ENCODE measurements at regions not wholly inside any gene's neighbourhood (a gene's known extent, or its start where the extent isn't known, plus 50 kb on each side); places are given as distances from the start of the nearest gene placed in this dataset.

- Mint-ChIP-seq H3K27ac (no peak overlapping the region), H3K4me3 (no peak overlapping the region), H3K36me3 (peaks cover 5% of the 10 kb centered on the region), H3K4me1 (ENCODE audit: low read depth in 2 of 2) (no peaks in the 10 kb centered on the region), H3K9me3 (peaks cover 15% of the 10 kb centered on the region), H3K27me3 (no peaks in the 10 kb centered on the region)
- no peak for DNase-seq (ENCODE audit: low spot score)
- no peak for ATAC-seq
Observed at GRCh38 chr7:124284937-124285336, 252.1 kb upstream of the TMEM229A start.

GRCh38 chr7:124276005-124276622 lies 243.2 kb upstream of the TMEM229A start:
- no peak for DNase-seq (ENCODE audit: low spot score)
- Mint-ChIP-seq H3K4me1 (ENCODE audit: low read depth in 2 of 2) (no peaks in the 10 kb centered on the region), H3K27ac (no peak overlapping the region), H3K9me3 (peaks cover 11% of the 10 kb centered on the region), H3K27me3 (no peaks in the 10 kb centered on the region), H3K36me3 (peaks cover 6% of the 10 kb centered on the region), H3K4me3 (no peak overlapping the region)
- no peak for ATAC-seq

- no peaks in the 10 kb centered on the region for H3K27me3 Mint-ChIP-seq
- ATAC-seq (no peak), DNase-seq (ENCODE audit: low spot score) (no peak)
- no peaks in the 10 kb centered on the region for H3K4me1 Mint-ChIP-seq (ENCODE audit: low read depth in 2 of 2)
- H3K36me3 Mint-ChIP-seq = peaks cover 6% of the 10 kb centered on the region
- H3K9me3 Mint-ChIP-seq = peaks cover 9% of the 10 kb centered on the region
- H3K4me3 Mint-ChIP-seq = no peak overlapping the region
- no peak overlapping the region for H3K27ac Mint-ChIP-seq
Observed at GRCh38 chr7:124275411-124275810, 242.5 kb upstream of the TMEM229A start.

GRCh38 chr7:124269774-124270173 lies 236.9 kb upstream of the TMEM229A start:
- no peak for DNase-seq (ENCODE audit: low spot score)
- Mint-ChIP-seq H3K27ac (no peak overlapping the region), H3K4me3 (no peak overlapping the region), H3K9me3 (peaks cover 11% of the 10 kb centered on the region), H3K4me1 (ENCODE audit: low read depth in 2 of 2) (no peaks in the 10 kb centered on the region), H3K27me3 (no peaks in the 10 kb centered on the region), H3K36me3 (peaks cover 6% of the 10 kb centered on the region)
- ATAC-seq = no peak

GRCh38 chr7:124267154-124267553 lies 234.3 kb upstream of the TMEM229A start:
- H3K27ac Mint-ChIP-seq = no peak overlapping the region
- no peak for ATAC-seq
- peaks cover 14% of the 10 kb centered on the region for H3K9me3 Mint-ChIP-seq
- H3K4me1 Mint-ChIP-seq (ENCODE audit: low read depth in 2 of 2) = no peaks in the 10 kb centered on the region
- no peaks in the 10 kb centered on the region for H3K27me3 Mint-ChIP-seq
- no peak overlapping the region for H3K4me3 Mint-ChIP-seq
- no peaks in the 10 kb centered on the region for H3K36me3 Mint-ChIP-seq
- no peak for DNase-seq (ENCODE audit: low spot score)

- H3K4me3 Mint-ChIP-seq = no peak overlapping the region
- no peaks in the 10 kb centered on the region for H3K27me3 Mint-ChIP-seq
- no peak overlapping the region for H3K27ac Mint-ChIP-seq
- no peaks in the 10 kb centered on the region for H3K4me1 Mint-ChIP-seq (ENCODE audit: low read depth in 2 of 2)
- no peaks in the 10 kb centered on the region for H3K36me3 Mint-ChIP-seq
- no peak for ATAC-seq
- H3K9me3 Mint-ChIP-seq = peaks cover 15% of the 10 kb centered on the region
- DNase-seq (ENCODE audit: low spot score) = no peak
Observed at GRCh38 chr7:124263232-124263827, 230.5 kb upstream of the TMEM229A start.

- Mint-ChIP-seq H3K27me3 (no peaks in the 10 kb centered on the region), H3K27ac (no peak overlapping the region), H3K4me3 (no peak overlapping the region), H3K4me1 (ENCODE audit: low read depth in 2 of 2) (no peaks in the 10 kb centered on the region), H3K36me3 (peaks cover 6% of the 10 kb centered on the region), H3K9me3 (peaks cover 16% of the 10 kb centered on the region)
- no peak for ATAC-seq
- DNase-seq (ENCODE audit: low spot score) = no peak
Observed at GRCh38 chr7:124261710-124262109, 228.8 kb upstream of the TMEM229A start.

GRCh38 chr7:124257638-124258308 lies 224.9 kb upstream of the TMEM229A start:
- peaks cover 6% of the 10 kb centered on the region for H3K36me3 Mint-ChIP-seq
- peaks cover 15% of the 10 kb centered on the region for H3K9me3 Mint-ChIP-seq
- no peaks in the 10 kb centered on the region for H3K4me1 Mint-ChIP-seq (ENCODE audit: low read depth in 2 of 2)
- no peak overlapping the region for H3K27ac Mint-ChIP-seq
- ATAC-seq (no peak), DNase-seq (ENCODE audit: low spot score) (no peak)
- H3K27me3 Mint-ChIP-seq = no peaks in the 10 kb centered on the region
- no peak overlapping the region for H3K4me3 Mint-ChIP-seq

GRCh38 chr7:124255041-124255655 lies 222.3 kb upstream of the TMEM229A start:
- Mint-ChIP-seq H3K27me3 (no peaks in the 10 kb centered on the region), H3K27ac (no peak overlapping the region), H3K36me3 (peaks cover 6% of the 10 kb centered on the region), H3K9me3 (peaks cover 11% of the 10 kb centered on the region), H3K4me3 (no peak overlapping the region), H3K4me1 (ENCODE audit: low read depth in 2 of 2) (no peaks in the 10 kb centered on the region)
- DNase-seq (ENCODE audit: low spot score) = no peak
- no peak for ATAC-seq

- ATAC-seq (no peak), DNase-seq (ENCODE audit: low spot score) (no peak)
- no peak overlapping the region for H3K27ac Mint-ChIP-seq
- peaks cover 11% of the 10 kb centered on the region for H3K9me3 Mint-ChIP-seq
- no peaks in the 10 kb centered on the region for H3K4me1 Mint-ChIP-seq (ENCODE audit: low read depth in 2 of 2)
- H3K27me3 Mint-ChIP-seq = no peaks in the 10 kb centered on the region
- peaks cover 6% of the 10 kb centered on the region for H3K36me3 Mint-ChIP-seq
- no peak overlapping the region for H3K4me3 Mint-ChIP-seq
Observed at GRCh38 chr7:124254396-124254795, 221.5 kb upstream of the TMEM229A start.

GRCh38 chr7:124251636-124252035 lies 218.8 kb upstream of the TMEM229A start:
- Mint-ChIP-seq H3K27me3 (no peaks in the 10 kb centered on the region), H3K4me1 (ENCODE audit: low read depth in 2 of 2) (no peaks in the 10 kb centered on the region), H3K4me3 (no peak overlapping the region), H3K9me3 (peaks cover 12% of the 10 kb centered on the region), H3K36me3 (no peaks in the 10 kb centered on the region), H3K27ac (no peak overlapping the region)
- DNase-seq (ENCODE audit: low spot score) (no peak), ATAC-seq (no peak)

- Mint-ChIP-seq H3K36me3 (no peaks in the 10 kb centered on the region), H3K4me3 (no peak overlapping the region), H3K4me1 (ENCODE audit: low read depth in 2 of 2) (no peaks in the 10 kb centered on the region), H3K9me3 (peaks cover 12% of the 10 kb centered on the region), H3K27ac (no peak overlapping the region), H3K27me3 (no peaks in the 10 kb centered on the region)
- no peak for DNase-seq (ENCODE audit: low spot score)
- ATAC-seq = no peak
Observed at GRCh38 chr7:124250297-124251034, 217.6 kb upstream of the TMEM229A start.

- Mint-ChIP-seq H3K4me1 (ENCODE audit: low read depth in 2 of 2) (no peaks in the 10 kb centered on the region), H3K27me3 (no peaks in the 10 kb centered on the region), H3K27ac (no peak overlapping the region), H3K9me3 (peaks cover 5% of the 10 kb centered on the region), H3K36me3 (no peaks in the 10 kb centered on the region), H3K4me3 (no peak overlapping the region)
- ATAC-seq (no peak), DNase-seq (ENCODE audit: low spot score) (no peak)
Observed at GRCh38 chr7:124247691-124248090, 214.8 kb upstream of the TMEM229A start.

Measured in natural killer cell treated with Interleukin-12 subunit alpha and Interleukin-12 subunit beta and Interleukin-15 and Interleukin-18, amount 100 ng/mL, for 72 hours (primary cell).